Ovary (tissue), 7 donors: ENCODE measurements at regions not wholly inside any gene's neighbourhood (a gene's known extent, or its start where the extent isn't known, plus 50 kb on each side); places are given as distances from the start of the nearest gene placed in this dataset.

ENCODE experiments used
- DNase-seq, 5 donors: peaks; one replicate each; pipeline ENCODE4 v3.0.0-alpha.2; 2019 to 2020
- H3K27ac ChIP-seq, 2 donors: fragments of 200-600 bp; one replicate each; pipeline versions ENCODE4 v1.5.1 to v1.8.0; 2019 to 2022
- H3K27me3 ChIP-seq: fragments of 200-600 bp; one replicate; pipeline ENCODE4 v1.8.0; 2022
- H3K36me3 ChIP-seq: fragments of 200-600 bp; sonication (generic); one replicate; pipeline ENCODE4 v1.5.1; 2019
- H3K4me1 ChIP-seq: one replicate; pipeline ENCODE4 v1.8.1; 2013; ENCODE audit warnings: mild to moderate bottlenecking, moderate library complexity; ENCODE audit not compliant: insufficient read depth
- H3K4me3 ChIP-seq: fragments of 200-600 bp; sonication (generic); one replicate; pipeline ENCODE4 v1.5.1; 2017
- H3K9me3 ChIP-seq, 2 donors: fragments of 200-600 bp in 1 of 2; sonication (generic) in 1 of 2; one replicate each; pipeline versions ENCODE4 v1.5.1 to v1.8.1; 2013 to 2019; ENCODE audit warnings: mild to moderate bottlenecking in 1 of 2, moderate library complexity in 1 of 2
- CTCF ChIP-seq, 3 donors: fragments of 450-650 bp in 2 of 3; fragments of 200-600 bp in 1 of 3; IDR thresholded peaks; one replicate each; pipeline versions ENCODE4 v1.5.1 to v1.8.0; 2016 to 2022; ENCODE audit warnings: antibody characterized with exemption in 3 of 3, mild to moderate bottlenecking in 1 of 3
- EP300 ChIP-seq: sonication (generic); formaldehyde crosslinking; IDR thresholded peaks from one replicate; pipeline ENCODE4 v1.6.1; 2017; ENCODE audit warnings: antibody characterized with exemption
- POLR2A ChIP-seq: fragments of 450-650 bp; IDR thresholded peaks from one replicate; pipeline ENCODE4 v1.6.1; 2017; ENCODE audit warnings: antibody characterized with exemption, mild to moderate bottlenecking, moderate library complexity
- WGBS, 3 donors: extraction: QIAGEN DNeasy Blood & Tissue Kit in 1 of 3; methylation state at CpG; one replicate each; pipeline versions ENCODE4 v1.1.5 to v1.1.7; 2013 to 2017; 5-methylcytosine and 5-hydroxymethylcytosine counted together
- intact Hi-C, 4 donors: fragments of 100-400 bp; cut with DNase I; formaldehyde crosslinking; loops; one replicate each; pipeline versions ENCODE4 v1.11.0 to v1.15.1; 2022 to 2023
- donor health status: DM: no; HTN: no; CAD: no; lungs with moderate emphysema.
- donor health status: DM: no; HTN: no; CAD: no.
- donor health status: Bipolar disorder and iron deficiency.
- donor health status: DM: no; HTN: no; CAD: no.
- donor health status: DM: yes; HTN: yes; CAD: no.

- intact Hi-C loops: no loop called here
- H3K36me3 ChIP-seq: no peaks in the 10 kb centered on the region
- DNase-seq: no peak
- no peaks in the 10 kb centered on the region for H3K4me1 ChIP-seq
- H3K4me3 ChIP-seq: no peak overlapping the region
- whole genome bisulfite sequencing, 3 donors: 72 to 82% (median 82%) methylated on average over 12 to 13 of the region's 13 CpGs
- no peaks in the 10 kb centered on the region for H3K9me3 ChIP-seq
- H3K27me3 ChIP-seq: no peaks in the 10 kb centered on the region
- no peak overlapping the region for H3K27ac ChIP-seq
- no peak for TF ChIP-seq CTCF (IDR thresholded peaks at IDR 0.05)
- no peak for TF ChIP-seq EP300
- TF ChIP-seq POLR2A: no peak
Observed at GRCh38 chr7:131629217-131629882, 72.9 kb upstream of the PODXL start.

GRCh38 chr7:131628634-131629033, 72.2 kb upstream of the PODXL start:
- DNase-seq: no peak
- no peaks in the 10 kb centered on the region for H3K27me3 ChIP-seq
- 62 to 68% (median 66%) methylated on average over 8 of the region's 8 CpGs for WGBS, 3 donors
- intact Hi-C loops: no loop called here
- H3K36me3 ChIP-seq: no peaks in the 10 kb centered on the region
- no peaks in the 10 kb centered on the region for H3K9me3 ChIP-seq
- no peaks in the 10 kb centered on the region for H3K4me1 ChIP-seq
- no peak overlapping the region for H3K27ac ChIP-seq
- no peak overlapping the region for H3K4me3 ChIP-seq
- TF ChIP-seq EP300 (no peak), POLR2A (no peak), CTCF (IDR thresholded peaks at IDR 0.05) (no peak)

GRCh38 chr7:131627735-131628190, 71.3 kb upstream of the PODXL start:
- no peak overlapping the region for H3K4me3 ChIP-seq
- WGBS, 3 donors: 35 to 69% (median 44%) methylated on average over 6 of the region's 6 CpGs
- intact Hi-C loops: no loop called here

GRCh38 chr7:131626643-131627042, 70.2 kb upstream of the PODXL start:
- TF ChIP-seq POLR2A (no peak), CTCF (IDR thresholded peaks at IDR 0.05) (no peak), EP300 (no peak)
- no peak overlapping the region for H3K27ac ChIP-seq
- 68 to 91% (median 88%) methylated on average over 6 of the region's 6 CpGs for WGBS, 3 donors

More at GRCh38 chr7:131627735-131628190, 71.3 kb upstream of the PODXL start:
- Histone ChIP-seq H3K27ac (no peak overlapping the region), H3K9me3 (no peaks in the 10 kb centered on the region), H3K27me3 (no peaks in the 10 kb centered on the region), H3K4me1 (no peaks in the 10 kb centered on the region), H3K36me3 (no peaks in the 10 kb centered on the region)
- TF ChIP-seq POLR2A (no peak), CTCF (IDR thresholded peaks at IDR 0.05) (no peak), EP300 (no peak)
- no peak for DNase-seq

More at GRCh38 chr7:131626643-131627042, 70.2 kb upstream of the PODXL start:
- DNase-seq: no peak
- Histone ChIP-seq H3K4me3 (no peak overlapping the region), H3K4me1 (no peaks in the 10 kb centered on the region), H3K36me3 (no peaks in the 10 kb centered on the region), H3K27me3 (no peaks in the 10 kb centered on the region), H3K9me3 (no peaks in the 10 kb centered on the region)
- intact Hi-C loops: no loop called here
